ENCODE measurements at regions not wholly inside any gene's neighbourhood (a gene's known extent, or its start where the extent isn't known, plus 50 kb on each side); places are given as distances from the start of the nearest gene placed in this dataset.

DNA sequence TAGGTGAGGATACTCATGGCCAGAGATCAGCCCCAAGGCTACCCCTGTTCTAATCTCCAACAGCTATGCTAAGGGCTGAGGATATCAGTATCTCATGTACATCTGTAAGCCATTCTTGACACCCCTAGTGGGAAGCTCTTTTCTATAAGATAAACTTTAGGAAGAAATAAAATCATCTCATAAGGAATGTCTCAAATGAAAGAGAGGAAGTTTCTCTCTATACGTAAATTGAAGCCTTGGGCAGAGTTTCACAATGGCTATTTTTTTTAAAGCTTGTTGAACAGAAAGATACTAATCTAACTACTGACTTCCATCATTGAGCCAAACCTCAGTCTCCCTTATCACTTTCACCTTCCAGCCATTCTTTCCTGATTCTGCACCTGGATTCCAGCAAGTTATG, 405.7 kb downstream of the PRR16 start:
- Histone ChIP-seq H3K36me3 (no peaks in the 10 kb centered on the region), H3K27ac (no peak overlapping the region), H3K27me3 (no peaks in the 10 kb centered on the region), H3K4me3 (no peak overlapping the region), H3K9me3 (no peaks in the 10 kb centered on the region), H3K4me1 (no peaks in the 10 kb centered on the region)
- WGBS, 5 donors, result 84 to 97% (median 93%) methylated on average over 1 of the region's 1 CpG
- intact Hi-C loops (cut with DNase I; ENCODE audit: low total_unique reads), result no loop called here
- TF ChIP-seq EP300 (IDR thresholded peaks at IDR 0.05) (no peak), POLR2A (IDR thresholded peaks at IDR 0.05) (no peak)
- DNase-seq, result no peak

DNA sequence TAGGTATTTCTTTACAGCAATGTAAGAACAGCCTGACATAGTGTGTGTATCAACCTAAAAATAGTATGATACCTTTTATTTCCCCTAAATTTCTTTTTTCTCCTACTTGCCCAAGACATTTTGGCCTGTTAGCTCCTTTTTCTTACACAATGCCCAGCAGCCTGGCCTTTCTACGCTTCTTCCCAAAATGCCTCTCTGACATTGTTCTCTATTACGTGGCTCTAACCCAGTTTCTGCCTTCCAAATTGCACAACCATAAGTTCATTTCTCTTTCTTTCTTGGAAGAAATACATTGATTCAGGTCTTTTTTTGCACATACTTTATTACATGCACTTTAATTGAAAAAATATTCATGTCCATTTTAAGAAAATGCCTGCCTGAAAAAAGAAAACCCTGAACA, 408.2 kb downstream of the PRR16 start:
- no peak overlapping the region for H3K27ac ChIP-seq
- no peaks in the 10 kb centered on the region for H3K4me1 ChIP-seq
- intact Hi-C loops (cut with DNase I; ENCODE audit: low total_unique reads), result no loop called here
- no peaks in the 10 kb centered on the region for H3K9me3 ChIP-seq
- DNase-seq, result no peak
- WGBS, 5 donors, result 68 to 88% (median 83%) methylated on average over 2 of the region's 2 CpGs
- H3K4me3 ChIP-seq, result no peak overlapping the region
- TF ChIP-seq POLR2AphosphoS5 (IDR thresholded peaks at IDR 0.05), result no peak
- no peak for TF ChIP-seq EP300 (IDR thresholded peaks at IDR 0.05)
- TF ChIP-seq POLR2A (IDR thresholded peaks at IDR 0.05), result no peak
- TF ChIP-seq, protein P1, sequence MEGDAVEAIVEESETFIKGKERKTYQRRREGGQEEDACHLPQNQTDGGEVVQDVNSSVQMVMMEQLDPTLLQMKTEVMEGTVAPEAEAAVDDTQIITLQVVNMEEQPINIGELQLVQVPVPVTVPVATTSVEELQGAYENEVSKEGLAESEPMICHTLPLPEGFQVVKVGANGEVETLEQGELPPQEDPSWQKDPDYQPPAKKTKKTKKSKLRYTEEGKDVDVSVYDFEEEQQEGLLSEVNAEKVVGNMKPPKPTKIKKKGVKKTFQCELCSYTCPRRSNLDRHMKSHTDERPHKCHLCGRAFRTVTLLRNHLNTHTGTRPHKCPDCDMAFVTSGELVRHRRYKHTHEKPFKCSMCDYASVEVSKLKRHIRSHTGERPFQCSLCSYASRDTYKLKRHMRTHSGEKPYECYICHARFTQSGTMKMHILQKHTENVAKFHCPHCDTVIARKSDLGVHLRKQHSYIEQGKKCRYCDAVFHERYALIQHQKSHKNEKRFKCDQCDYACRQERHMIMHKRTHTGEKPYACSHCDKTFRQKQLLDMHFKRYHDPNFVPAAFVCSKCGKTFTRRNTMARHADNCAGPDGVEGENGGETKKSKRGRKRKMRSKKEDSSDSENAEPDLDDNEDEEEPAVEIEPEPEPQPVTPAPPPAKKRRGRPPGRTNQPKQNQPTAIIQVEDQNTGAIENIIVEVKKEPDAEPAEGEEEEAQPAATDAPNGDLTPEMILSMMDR (IDR thresholded peaks at IDR 0.05), result no peak
- H3K27me3 ChIP-seq, result no peaks in the 10 kb centered on the region
- no peaks in the 10 kb centered on the region for H3K36me3 ChIP-seq

DNA sequence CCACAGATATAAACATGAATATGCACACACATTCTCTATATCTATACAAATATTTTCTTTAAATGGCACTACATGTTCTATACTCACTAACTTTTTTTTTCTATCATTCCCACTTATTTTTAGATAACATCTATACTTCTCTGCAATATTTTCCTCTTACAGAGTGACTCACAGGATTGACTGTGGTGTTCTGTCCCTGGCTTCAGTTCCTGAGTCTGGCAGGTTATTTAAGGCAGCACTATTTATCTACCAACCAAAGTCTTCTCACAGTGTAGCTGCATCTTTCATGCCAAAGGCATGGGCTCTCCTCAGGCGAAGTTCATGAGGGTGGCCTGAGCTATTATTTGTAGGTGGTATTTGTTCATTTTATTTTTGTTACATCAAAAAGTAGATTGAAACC, 409.0 kb downstream of the PRR16 start:
- Histone ChIP-seq H3K36me3 (no peaks in the 10 kb centered on the region), H3K4me1 (no peaks in the 10 kb centered on the region), H3K9me3 (no peaks in the 10 kb centered on the region), H3K4me3 (no peak overlapping the region), H3K27me3 (no peaks in the 10 kb centered on the region), H3K27ac (no peak overlapping the region)
- intact Hi-C loops (cut with DNase I; ENCODE audit: low total_unique reads), result no loop called here
- no peak for DNase-seq
- 68 to 82% (median 72%) methylated on average over 1 of the region's 1 CpG for WGBS, 5 donors
- TF ChIP-seq EP300 (IDR thresholded peaks at IDR 0.05) (no peak), POLR2A (IDR thresholded peaks at IDR 0.05) (no peak), POLR2AphosphoS5 (IDR thresholded peaks at IDR 0.05) (no peak)
- TF ChIP-seq, protein P1 (IDR thresholded peaks at IDR 0.05), result no peak

DNA sequence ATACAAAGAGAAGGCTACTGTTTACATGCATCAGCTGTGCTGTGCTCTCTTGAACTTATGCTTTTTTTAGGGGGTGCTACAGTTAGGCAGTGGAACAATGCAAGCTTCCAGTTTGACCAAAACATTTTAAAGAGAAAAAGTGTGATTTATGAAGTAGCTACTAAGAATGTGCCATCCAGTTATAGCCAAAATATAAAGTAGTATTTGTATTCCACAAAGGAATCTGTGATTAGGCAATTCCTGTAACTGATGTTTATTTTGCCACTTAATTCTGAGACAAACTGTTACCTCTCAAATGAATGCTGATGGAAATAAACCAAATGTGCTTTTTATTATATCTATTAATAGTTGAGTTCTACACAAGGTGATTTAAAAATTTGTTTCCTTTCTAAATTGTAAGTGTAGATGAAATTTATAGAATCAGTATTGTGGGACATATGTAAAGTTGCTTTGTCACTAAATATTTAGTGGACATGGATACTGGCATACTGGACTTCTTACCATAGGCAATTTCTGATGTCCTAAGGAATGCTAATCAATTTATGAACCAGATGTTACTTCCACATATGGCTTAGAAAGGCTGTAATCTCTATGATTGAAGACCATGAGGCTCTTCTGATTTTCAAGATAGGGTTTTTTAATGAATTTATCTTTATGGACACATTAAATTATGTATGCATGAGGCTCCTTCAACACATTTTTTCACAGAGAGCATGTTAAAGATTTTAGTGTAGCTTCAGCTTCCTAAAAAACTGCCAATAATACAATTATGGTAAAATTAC, 410.2 kb downstream of the PRR16 start:
- no peaks in the 10 kb centered on the region for H3K36me3 ChIP-seq
- H3K4me3 ChIP-seq, result no peak overlapping the region
- intact Hi-C loops (cut with DNase I; ENCODE audit: low total_unique reads), result no loop called here
- H3K4me1 ChIP-seq, result no peaks in the 10 kb centered on the region
- DNase-seq, result no peak
- H3K27ac ChIP-seq, result no peak overlapping the region
- TF ChIP-seq POLR2AphosphoS5 (IDR thresholded peaks at IDR 0.05) (no peak), POLR2A (IDR thresholded peaks at IDR 0.05) (no peak), EP300 (IDR thresholded peaks at IDR 0.05) (no peak)
- TF ChIP-seq, protein P1 (IDR thresholded peaks at IDR 0.05), result no peak
- H3K27me3 ChIP-seq, result no peaks in the 10 kb centered on the region
- H3K9me3 ChIP-seq, result no peaks in the 10 kb centered on the region

DNA sequence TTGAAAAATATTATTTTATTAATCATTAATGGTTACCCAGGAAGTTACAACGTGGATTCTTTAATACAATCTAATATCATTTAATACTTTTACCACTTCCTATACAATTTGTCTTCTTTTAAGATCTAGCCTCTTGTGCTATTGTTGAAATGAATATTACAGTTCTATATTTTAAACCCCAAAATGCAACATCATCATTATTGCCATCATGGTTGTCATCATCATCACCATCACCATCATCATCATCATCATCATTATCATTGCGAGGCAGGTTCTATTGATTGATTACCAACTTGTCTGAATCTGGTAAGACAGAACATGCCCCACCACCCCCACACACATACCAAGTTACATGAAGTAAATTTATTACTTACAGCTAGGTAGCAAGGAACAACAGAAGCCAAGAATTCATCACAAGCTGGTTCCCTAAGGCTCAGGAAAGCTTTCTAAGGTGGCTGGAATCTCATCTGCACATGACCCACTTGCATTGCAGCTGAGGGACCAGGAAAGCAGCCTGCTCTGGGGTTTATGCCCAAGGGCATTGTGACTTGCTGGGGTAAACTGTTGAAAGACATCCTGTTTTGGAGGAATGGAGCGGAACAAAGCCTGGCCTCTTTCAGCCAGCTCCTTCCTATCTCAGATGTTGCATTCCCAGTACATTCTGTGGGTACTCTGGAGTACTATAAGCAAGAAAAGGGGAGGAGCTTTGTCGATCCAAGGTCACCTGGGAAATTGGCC, 418.1 kb downstream of the PRR16 start:
- H3K4me3 ChIP-seq, result no peak overlapping the region
- WGBS, 5 donors, result 69 to 87% (median 81%) methylated on average over 4 of the region's 4 CpGs

More for the DNA sequence above, 418.1 kb downstream of the PRR16 start:
- H3K27ac ChIP-seq, result no peak overlapping the region
- H3K36me3 ChIP-seq, result no peaks in the 10 kb centered on the region
- H3K9me3 ChIP-seq, result no peaks in the 10 kb centered on the region
- H3K4me1 ChIP-seq, result no peaks in the 10 kb centered on the region
- DNase-seq, result no peak
- H3K27me3 ChIP-seq, result no peaks in the 10 kb centered on the region
- intact Hi-C loops (cut with DNase I; ENCODE audit: low total_unique reads), result no loop called here
- TF ChIP-seq, protein P1 (IDR thresholded peaks at IDR 0.05), result no peak
- TF ChIP-seq POLR2AphosphoS5 (IDR thresholded peaks at IDR 0.05) (no peak), EP300 (IDR thresholded peaks at IDR 0.05) (no peak), POLR2A (IDR thresholded peaks at IDR 0.05) (no peak)
